ENCODE measurements at regions not wholly inside any gene's neighbourhood (a gene's known extent, or its start where the extent isn't known, plus 50 kb on each side); places are given as distances from the start of the nearest gene placed in this dataset.
"Not testable (repeated sequence)": the region's sequence is repeated elsewhere in the genome, so short reads cannot be mapped to it uniquely, and the experiment has no call there.

GRCh38 chr12:124673801-124674617, 106.6 kb upstream of the NCOR2 start:
- no peak overlapping the region for H3K4me3 ChIP-seq (replicated peaks in 1 of 2; ENCODE audit: low read depth in 2 of 2, low read length in 2 of 2)
- TF ChIP-seq CTCF (IDR thresholded peaks at IDR 0.05; ENCODE audit: low read depth, low read length), result no peak
- DNase-seq (ENCODE audit: low read depth in 2 of 2), result no peak

GRCh38 chr12:124669271-124669721, 101.9 kb upstream of the NCOR2 start:
- peak in 1 of 2 donors; percentile 36 for DNase-seq (ENCODE audit: low read depth in 2 of 2)
- not testable (repeated sequence) for H3K4me3 ChIP-seq (replicated peaks in 1 of 2; ENCODE audit: low read depth in 2 of 2, low read length in 2 of 2)

- no peak overlapping the region for H3K4me3 ChIP-seq (replicated peaks in 1 of 2; ENCODE audit: low read depth in 2 of 2, low read length in 2 of 2)
- peak in 1 of 2 donors; percentile 66 for DNase-seq (ENCODE audit: low read depth in 2 of 2)
- no peak for TF ChIP-seq CTCF (IDR thresholded peaks at IDR 0.05; ENCODE audit: low read depth, low read length)
Observed at GRCh38 chr12:124668602-124669001, 101.2 kb upstream of the NCOR2 start.

GRCh38 chr12:124667506-124668326, 100.3 kb upstream of the NCOR2 start:
- no peak for TF ChIP-seq CTCF (IDR thresholded peaks at IDR 0.05; ENCODE audit: low read depth, low read length)
- no peak overlapping the region for H3K4me3 ChIP-seq (replicated peaks in 1 of 2; ENCODE audit: low read depth in 2 of 2, low read length in 2 of 2)
- DNase-seq (ENCODE audit: low read depth in 2 of 2), result peak in 1 of 2 donors; percentile 60

GRCh38 chr12:124666722-124667259, 99.4 kb upstream of the NCOR2 start:
- DNase-seq (ENCODE audit: low read depth in 2 of 2), result no peak
- no peak overlapping the region for H3K4me3 ChIP-seq (replicated peaks in 1 of 2; ENCODE audit: low read depth in 2 of 2, low read length in 2 of 2)
- TF ChIP-seq CTCF (IDR thresholded peaks at IDR 0.05; ENCODE audit: low read depth, low read length), result no peak

GRCh38 chr12:124665511-124665910, 98.1 kb upstream of the NCOR2 start:
- no peak overlapping the region for H3K4me3 ChIP-seq (replicated peaks in 1 of 2; ENCODE audit: low read depth in 2 of 2, low read length in 2 of 2)
- TF ChIP-seq CTCF (IDR thresholded peaks at IDR 0.05; ENCODE audit: low read depth, low read length), result no peak
- DNase-seq (ENCODE audit: low read depth in 2 of 2), result peak; percentile 57 to 58

All from cardiac fibroblast (primary cell).